Spleen (tissue), 7 donors: ENCODE measurements at regions not wholly inside any gene's neighbourhood (a gene's known extent, or its start where the extent isn't known, plus 50 kb on each side); places are given as distances from the start of the nearest gene placed in this dataset.
"Not testable (repeated sequence)": the region's sequence is repeated elsewhere in the genome, so short reads cannot be mapped to it uniquely, and the experiment has no call there.

Experiments used
- CTCF ChIP-seq, 11 experiments: fragments of 200-600 bp in 7 of 11; fragments of 450-650 bp in 4 of 11; sonication (generic) in 4 of 11; IDR thresholded peaks in 8 of 11; conservative IDR thresholded peaks in 3 of 11; 1 replicate in 7 of 11; 2 replicates in 4 of 11; pipeline versions ENCODE4 v1.4.0 to v1.8.0; 2016 to 2021; ENCODE audit warnings: antibody characterized with exemption in 11 of 11, inconsistent platforms in 4 of 11, mild to moderate bottlenecking in 1 of 11
- POLR2AphosphoS5 ChIP-seq, 3 donors: sonication (generic); formaldehyde crosslinking; IDR thresholded peaks; one replicate each; pipeline ENCODE4 v1.5.1; 2017; ENCODE audit warnings: antibody characterized with exemption in 3 of 3
- donor health status: DM: no; HTN: no; CAD: no; lungs with moderate emphysema.
- donor health status: DM: no; HTN: no; CAD: no.
- donor health status: DM: no; HTN: no; CAD: no.

GRCh38 chr2:85969367-85969766 lies 80.6 kb upstream of the ST3GAL5 start:
- not testable (repeated sequence) for TF ChIP-seq POLR2AphosphoS5 (IDR thresholded peaks at IDR 0.05); CTCF (IDR thresholded peaks at IDR 0.05 in 8 of 11, conservative IDR thresholded peaks at IDR 0.05 in 3 of 11)
